Chondrocyte (in vitro differentiated cells): ENCODE measurements at regions not wholly inside any gene's neighbourhood (a gene's known extent, or its start where the extent isn't known, plus 50 kb on each side); places are given as distances from the start of the nearest gene placed in this dataset.

ENCODE experiments used
- DNase-seq: peaks from one replicate; pipeline ENCODE4 v3.0.0; 2021; ENCODE audit warnings: mixed read lengths, low spot score
- H3K27ac Mint-ChIP-seq: one replicate; pipeline ENCODE4 v1.8.0; 2021; ENCODE audit warnings: mild to moderate bottlenecking, moderate library complexity, mixed read lengths; ENCODE audit not compliant: unreplicated experiment
- H3K27me3 Mint-ChIP-seq: 2 replicates; pipeline ENCODE4 v1.8.0; 2021; ENCODE audit warnings: low read depth, mixed read lengths
- H3K36me3 Mint-ChIP-seq: 2 replicates; pipeline ENCODE4 v1.8.0; 2021; ENCODE audit warnings: low read depth, mixed read lengths
- H3K4me1 Mint-ChIP-seq: 2 replicates; pipeline ENCODE4 v1.8.0; 2021; ENCODE audit warnings: low read depth, mild to moderate bottlenecking, mixed read lengths
- H3K4me3 Mint-ChIP-seq: one replicate; pipeline ENCODE4 v1.8.0; 2021; ENCODE audit warnings: mild to moderate bottlenecking, moderate library complexity, mixed read lengths; ENCODE audit not compliant: unreplicated experiment
- H3K9me3 Mint-ChIP-seq: 2 replicates; pipeline ENCODE4 v1.8.0; 2021; ENCODE audit warnings: low read depth, mixed read lengths
- TF ChIP-seq, protein P1 (sequence below): fragments of 200-600 bp; sonication (generic); IDR thresholded peaks from 2 replicates; pipeline ENCODE4 v1.5.0; 2021; ENCODE audit warnings: antibody characterized with exemption, mild to moderate bottlenecking, moderate library complexity

DNA sequence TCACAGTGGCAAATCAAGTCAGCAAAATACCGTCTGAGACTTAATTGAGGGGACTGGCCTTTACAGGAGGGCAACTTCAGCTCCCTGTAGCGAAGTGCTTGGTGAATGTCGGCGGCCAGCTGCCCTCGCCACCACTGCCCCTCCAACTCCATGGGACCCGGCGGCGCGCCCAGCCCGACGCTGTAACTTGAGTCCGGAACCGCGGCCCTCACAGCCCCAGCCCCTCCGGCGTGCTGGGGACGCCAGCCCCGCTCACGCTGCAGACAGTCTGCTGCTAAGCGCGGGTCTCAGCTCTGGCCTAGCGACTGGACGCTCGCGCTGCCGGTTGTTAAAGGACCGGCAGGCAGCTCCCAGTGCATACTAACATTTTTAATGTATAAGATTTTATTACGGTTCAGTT is 113.4 kb upstream of the NUPR2 start:
- Mint-ChIP-seq H3K27ac (no peak overlapping the region), H3K27me3 (no peaks in the 10 kb centered on the region), H3K4me3 (no peak overlapping the region), H3K36me3 (no peaks in the 10 kb centered on the region), H3K4me1 (no peaks in the 10 kb centered on the region), H3K9me3 (peaks cover 43% of the 10 kb centered on the region)
- no peak for DNase-seq
- TF ChIP-seq, protein P1, sequence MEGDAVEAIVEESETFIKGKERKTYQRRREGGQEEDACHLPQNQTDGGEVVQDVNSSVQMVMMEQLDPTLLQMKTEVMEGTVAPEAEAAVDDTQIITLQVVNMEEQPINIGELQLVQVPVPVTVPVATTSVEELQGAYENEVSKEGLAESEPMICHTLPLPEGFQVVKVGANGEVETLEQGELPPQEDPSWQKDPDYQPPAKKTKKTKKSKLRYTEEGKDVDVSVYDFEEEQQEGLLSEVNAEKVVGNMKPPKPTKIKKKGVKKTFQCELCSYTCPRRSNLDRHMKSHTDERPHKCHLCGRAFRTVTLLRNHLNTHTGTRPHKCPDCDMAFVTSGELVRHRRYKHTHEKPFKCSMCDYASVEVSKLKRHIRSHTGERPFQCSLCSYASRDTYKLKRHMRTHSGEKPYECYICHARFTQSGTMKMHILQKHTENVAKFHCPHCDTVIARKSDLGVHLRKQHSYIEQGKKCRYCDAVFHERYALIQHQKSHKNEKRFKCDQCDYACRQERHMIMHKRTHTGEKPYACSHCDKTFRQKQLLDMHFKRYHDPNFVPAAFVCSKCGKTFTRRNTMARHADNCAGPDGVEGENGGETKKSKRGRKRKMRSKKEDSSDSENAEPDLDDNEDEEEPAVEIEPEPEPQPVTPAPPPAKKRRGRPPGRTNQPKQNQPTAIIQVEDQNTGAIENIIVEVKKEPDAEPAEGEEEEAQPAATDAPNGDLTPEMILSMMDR, result no peak

DNA sequence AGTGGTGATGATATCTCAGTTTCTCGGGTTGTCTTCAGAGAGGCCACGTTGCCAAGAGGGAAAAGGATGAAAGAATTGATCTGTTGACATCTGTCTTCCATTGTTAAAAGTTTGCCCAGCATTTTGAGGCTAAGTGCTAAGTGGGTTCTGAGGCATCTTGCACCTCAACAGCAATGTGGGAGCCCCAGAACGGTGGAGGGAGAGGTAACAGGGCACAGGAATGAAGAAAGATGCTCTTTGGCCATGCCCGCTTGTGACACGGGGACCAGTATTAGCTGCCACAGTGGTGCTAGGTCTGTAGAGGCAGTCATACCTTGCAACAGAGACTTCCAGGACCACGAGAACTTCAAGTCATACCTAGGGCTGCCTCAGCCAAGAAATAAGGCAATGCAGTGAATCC is 106.6 kb upstream of the NUPR2 start:
- no peak overlapping the region for H3K4me3 Mint-ChIP-seq
- H3K27me3 Mint-ChIP-seq, result no peaks in the 10 kb centered on the region
- TF ChIP-seq, protein P1, result no peak
- DNase-seq, result no peak
- no peak overlapping the region for H3K27ac Mint-ChIP-seq
- no peaks in the 10 kb centered on the region for H3K36me3 Mint-ChIP-seq
- peaks cover 55% of the 10 kb centered on the region for H3K9me3 Mint-ChIP-seq
- H3K4me1 Mint-ChIP-seq, result no peaks in the 10 kb centered on the region

DNA sequence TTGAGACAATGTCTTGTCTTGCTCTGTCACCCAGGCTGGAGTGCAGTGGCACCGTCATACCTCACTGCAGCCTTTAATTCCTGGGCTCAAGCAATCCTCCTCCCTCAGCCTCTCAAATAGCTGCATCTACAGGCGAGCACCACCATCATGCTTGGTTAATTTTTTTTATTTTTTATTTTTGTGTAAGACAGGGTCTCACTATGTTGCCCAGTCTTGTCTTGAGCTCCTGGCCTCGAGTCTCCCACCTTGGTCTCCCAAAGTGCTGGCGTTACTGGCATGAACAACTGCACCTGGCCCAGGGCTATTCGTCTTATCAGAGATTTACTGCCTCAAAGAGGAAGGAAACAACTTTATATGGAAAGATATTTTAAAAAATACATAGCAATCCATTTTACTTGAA is 102.8 kb upstream of the NUPR2 start:
- Mint-ChIP-seq H3K27ac (no peak overlapping the region), H3K27me3 (no peaks in the 10 kb centered on the region), H3K4me3 (no peak overlapping the region), H3K4me1 (no peaks in the 10 kb centered on the region), H3K36me3 (no peaks in the 10 kb centered on the region), H3K9me3 (peaks cover 67% of the 10 kb centered on the region)
- TF ChIP-seq, protein P1, result no peak
- DNase-seq, result no peak

DNA sequence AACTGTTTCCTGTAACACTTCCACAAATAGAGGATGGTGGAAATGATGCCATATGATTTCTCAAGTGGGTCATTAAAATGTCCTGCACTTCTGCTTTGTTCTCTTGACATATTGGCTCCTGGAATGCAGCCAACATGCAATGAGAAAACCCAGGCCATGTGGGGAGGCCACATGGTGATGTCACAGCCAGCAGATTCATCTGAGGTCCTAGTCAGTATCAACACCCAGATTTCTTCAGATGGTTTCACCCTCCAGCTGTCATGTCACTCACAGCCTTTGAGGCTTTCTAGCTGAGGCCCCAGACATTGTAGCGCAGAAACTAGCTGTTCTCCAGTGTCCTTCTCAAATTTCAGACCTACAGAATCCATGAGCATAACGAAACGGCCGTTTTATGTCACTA is 102.3 kb upstream of the NUPR2 start:
- no peak overlapping the region for H3K27ac Mint-ChIP-seq
- peaks cover 65% of the 10 kb centered on the region for H3K9me3 Mint-ChIP-seq
- H3K4me1 Mint-ChIP-seq, result no peaks in the 10 kb centered on the region
- H3K36me3 Mint-ChIP-seq, result no peaks in the 10 kb centered on the region
- no peak overlapping the region for H3K4me3 Mint-ChIP-seq
- TF ChIP-seq, protein P1, result no peak
- no peak for DNase-seq
- H3K27me3 Mint-ChIP-seq, result no peaks in the 10 kb centered on the region

DNA sequence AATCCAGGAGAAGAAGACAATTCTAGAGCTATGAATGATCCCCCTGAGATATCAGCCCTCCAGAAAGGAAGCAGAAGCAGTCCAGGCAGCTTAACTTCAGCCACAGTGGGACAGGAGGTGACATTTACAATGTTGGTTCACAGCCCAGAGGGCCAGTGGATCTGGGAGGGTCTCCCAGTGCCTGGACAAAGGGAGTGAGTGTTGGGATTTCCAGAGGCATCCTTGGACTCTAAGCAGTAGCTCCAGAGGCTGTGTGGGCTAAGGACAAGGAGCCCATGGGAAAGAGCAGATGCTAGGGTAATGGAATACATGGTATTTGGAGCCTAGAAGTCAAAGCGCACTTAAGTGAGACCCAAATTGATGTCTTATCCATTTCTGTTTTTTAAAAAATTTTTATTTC is 97.4 kb upstream of the NUPR2 start:
- no peaks in the 10 kb centered on the region for H3K4me1 Mint-ChIP-seq
- H3K9me3 Mint-ChIP-seq, result peaks cover 66% of the 10 kb centered on the region

More for the DNA sequence above, 97.4 kb upstream of the NUPR2 start:
- TF ChIP-seq, protein P1, result no peak
- no peak overlapping the region for H3K4me3 Mint-ChIP-seq
- no peak for DNase-seq
- no peaks in the 10 kb centered on the region for H3K36me3 Mint-ChIP-seq
- H3K27me3 Mint-ChIP-seq, result no peaks in the 10 kb centered on the region
- no peak overlapping the region for H3K27ac Mint-ChIP-seq
